ENCODE measurements at regions not wholly inside any gene's neighbourhood (a gene's known extent, or its start where the extent isn't known, plus 50 kb on each side); places are given as distances from the start of the nearest gene placed in this dataset.

GRCh38 chr18:6604573-6604941 is 125.0 kb upstream of the ARHGAP28 start:
- no peak overlapping the region for H3K4me3 ChIP-seq
- WGBS, 4 donors = 59 to 66% (median 62%) methylated on average over 3 of the region's 3 CpGs
- H3K9me3 ChIP-seq = no peaks in the 10 kb centered on the region
- no peaks in the 10 kb centered on the region for H3K36me3 ChIP-seq
- intact Hi-C loops (cut with DNase I) = no loop called here
- TF ChIP-seq CTCF (IDR thresholded peaks at IDR 0.05) (no peak), POLR2A (IDR thresholded peaks at IDR 0.05) (no peak)
- DNase-seq (no peak), ATAC-seq (no peak)
- no peak overlapping the region for H3K27ac ChIP-seq
- H3K4me1 ChIP-seq = no peaks in the 10 kb centered on the region
- no peaks in the 10 kb centered on the region for H3K27me3 ChIP-seq

- TF ChIP-seq POLR2A (IDR thresholded peaks at IDR 0.05) = no peak
- no peak for TF ChIP-seq CTCF (IDR thresholded peaks at IDR 0.05)
- no peak overlapping the region for H3K4me3 ChIP-seq
- H3K4me1 ChIP-seq = peaks cover 0 to 2% (median 0%) of the 10 kb centered on the region in 12 donors
- no peaks in the 10 kb centered on the region for H3K36me3 ChIP-seq
- H3K9me3 ChIP-seq = no peaks in the 10 kb centered on the region
- intact Hi-C loops (cut with DNase I) = no loop called here
- 80 to 86% (median 82%) methylated on average over 6 of the region's 6 CpGs for WGBS, 4 donors
- H3K27me3 ChIP-seq = no peaks in the 10 kb centered on the region
- no peak overlapping the region for H3K27ac ChIP-seq
- DNase-seq (no peak), ATAC-seq (no peak)
Observed at GRCh38 chr18:6605115-6605869, 124.2 kb upstream of the ARHGAP28 start.

GRCh38 chr18:6606411-6607085 is 123.0 kb upstream of the ARHGAP28 start:
- Histone ChIP-seq H3K4me1 (peaks cover 0 to 6% (median 0%) of the 10 kb centered on the region in 12 donors), H3K27me3 (no peaks in the 10 kb centered on the region), H3K4me3 (no peak overlapping the region), H3K27ac (no peak overlapping the region), H3K9me3 (no peaks in the 10 kb centered on the region), H3K36me3 (no peaks in the 10 kb centered on the region)
- no peak for TF ChIP-seq CTCF (IDR thresholded peaks at IDR 0.05)
- no peak for TF ChIP-seq POLR2A (IDR thresholded peaks at IDR 0.05)
- intact Hi-C loops (cut with DNase I) = no loop called here
- no peak for ATAC-seq
- 81 to 86% (median 84%) methylated on average over 4 of the region's 4 CpGs for WGBS, 4 donors
- DNase-seq = no peak

- ATAC-seq (no peak), DNase-seq (no peak)
- Histone ChIP-seq H3K9me3 (no peaks in the 10 kb centered on the region), H3K36me3 (no peaks in the 10 kb centered on the region), H3K4me1 (peaks cover 0 to 6% (median 0%) of the 10 kb centered on the region in 12 donors), H3K27ac (no peak overlapping the region), H3K4me3 (no peak overlapping the region), H3K27me3 (no peaks in the 10 kb centered on the region)
- 58 to 75% (median 60%) methylated on average over 6 of the region's 6 CpGs for WGBS, 4 donors
- intact Hi-C loops (cut with DNase I) = no loop called here
- TF ChIP-seq CTCF (IDR thresholded peaks at IDR 0.05) = no peak
- TF ChIP-seq POLR2A (IDR thresholded peaks at IDR 0.05) = no peak
Observed at GRCh38 chr18:6607343-6607742, 122.2 kb upstream of the ARHGAP28 start.
